Activated T-helper 1 cell treated with anti-CD3 and anti-CD28 coated beads, Interleukin-12 subunit alpha, Interleukin-12 subunit beta, Interleukin-2, Interleukin-4 antibody, amounts not matched to agents 30 ng/mL and 10 ng/mL and 1 ng/mL, durations not matched to agents 14 hours and 24 hours and 36 hours (primary cell): ENCODE measurements at regions not wholly inside any gene's neighbourhood (a gene's known extent, or its start where the extent isn't known, plus 50 kb on each side); places are given as distances from the start of the nearest gene placed in this dataset.
"Not testable (repeated sequence)": the region's sequence is repeated elsewhere in the genome, so short reads cannot be mapped to it uniquely, and the experiment has no call there.

Experiments
- DNase-seq: peaks from one replicate; pipeline ENCODE4 v3.0.0; 2021; ENCODE audit warnings: low spot score
- H3K27ac Mint-ChIP-seq: one replicate; pipeline ENCODE4 v1.8.0; 2021; ENCODE audit warnings: mild to moderate bottlenecking, mixed read lengths
- H3K27me3 Mint-ChIP-seq: one replicate; pipeline ENCODE4 v1.8.0; 2022; ENCODE audit warnings: mild to moderate bottlenecking, moderate library complexity, mixed read lengths; ENCODE audit not compliant: insufficient read depth
- H3K36me3 Mint-ChIP-seq: one replicate; pipeline ENCODE4 v1.8.0; 2021; ENCODE audit warnings: low read depth, mixed read lengths
- H3K4me1 Mint-ChIP-seq: one replicate; pipeline ENCODE4 v1.8.0; 2021; ENCODE audit warnings: low read depth, mixed read lengths
- H3K4me3 Mint-ChIP-seq: one replicate; pipeline ENCODE4 v1.8.0; 2021; ENCODE audit warnings: mild to moderate bottlenecking, moderate library complexity, mixed read lengths
- H3K9me3 Mint-ChIP-seq: one replicate; pipeline ENCODE4 v1.8.0; 2021; ENCODE audit warnings: mixed read lengths
- intact Hi-C: fragments of 100-400 bp; cut with micrococcal nuclease; formaldehyde crosslinking; loops from one replicate; pipeline ENCODE4 v1.15.1; 2024

DNA sequence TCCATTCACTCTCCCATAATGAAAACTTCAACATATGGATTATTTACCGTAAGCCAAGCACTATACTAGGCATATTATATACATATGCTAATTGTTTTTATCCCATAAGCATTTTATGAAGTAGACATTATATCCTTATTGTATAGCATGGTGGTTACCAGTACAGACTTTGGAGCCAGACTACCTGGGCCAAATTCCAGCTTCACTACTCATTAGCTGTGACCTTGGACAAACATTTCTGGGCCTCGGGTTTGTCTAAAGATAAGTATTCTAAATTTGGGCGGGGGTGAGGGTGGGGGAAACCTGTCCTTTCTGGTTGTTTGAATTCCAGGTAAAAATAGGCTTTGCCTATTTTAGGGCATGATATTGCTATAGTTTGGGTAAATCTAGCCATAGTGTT, 66.5 kb upstream of the P2RY1 start:
- Mint-ChIP-seq H3K4me3 (no peak overlapping the region), H3K4me1 (no peaks in the 10 kb centered on the region), H3K9me3 (no peaks in the 10 kb centered on the region), H3K27ac (no peak overlapping the region), H3K36me3 (no peaks in the 10 kb centered on the region), H3K27me3 (no peaks in the 10 kb centered on the region)
- no peak for DNase-seq
- intact Hi-C loops = no loop called here

GRCh38 chr3:152769523-152769922, 65.4 kb upstream of the P2RY1 start:
- no peaks in the 10 kb centered on the region for H3K9me3 Mint-ChIP-seq
- no peak for DNase-seq
- H3K27me3 Mint-ChIP-seq = no peaks in the 10 kb centered on the region
- intact Hi-C loops = no loop called here
- H3K36me3 Mint-ChIP-seq = no peaks in the 10 kb centered on the region
- H3K4me3 Mint-ChIP-seq = no peak overlapping the region
- no peaks in the 10 kb centered on the region for H3K4me1 Mint-ChIP-seq
- H3K27ac Mint-ChIP-seq = no peak overlapping the region

GRCh38 chr3:152770296-152770695, 64.6 kb upstream of the P2RY1 start:
- no peak overlapping the region for H3K4me3 Mint-ChIP-seq
- H3K36me3 Mint-ChIP-seq = no peaks in the 10 kb centered on the region

GRCh38 chr3:152771120-152771519, 63.8 kb upstream of the P2RY1 start:
- no peaks in the 10 kb centered on the region for H3K9me3 Mint-ChIP-seq
- H3K4me3 Mint-ChIP-seq = no peak overlapping the region
- no peaks in the 10 kb centered on the region for H3K36me3 Mint-ChIP-seq
- H3K27ac Mint-ChIP-seq = no peak overlapping the region
- intact Hi-C loops = no loop called here
- no peak for DNase-seq
- H3K27me3 Mint-ChIP-seq = no peaks in the 10 kb centered on the region
- no peaks in the 10 kb centered on the region for H3K4me1 Mint-ChIP-seq

More at GRCh38 chr3:152770296-152770695, 64.6 kb upstream of the P2RY1 start:
- intact Hi-C loops = no loop called here
- no peaks in the 10 kb centered on the region for H3K27me3 Mint-ChIP-seq
- H3K9me3 Mint-ChIP-seq = no peaks in the 10 kb centered on the region
- DNase-seq = no peak
- no peak overlapping the region for H3K27ac Mint-ChIP-seq
- H3K4me1 Mint-ChIP-seq = no peaks in the 10 kb centered on the region

DNA sequence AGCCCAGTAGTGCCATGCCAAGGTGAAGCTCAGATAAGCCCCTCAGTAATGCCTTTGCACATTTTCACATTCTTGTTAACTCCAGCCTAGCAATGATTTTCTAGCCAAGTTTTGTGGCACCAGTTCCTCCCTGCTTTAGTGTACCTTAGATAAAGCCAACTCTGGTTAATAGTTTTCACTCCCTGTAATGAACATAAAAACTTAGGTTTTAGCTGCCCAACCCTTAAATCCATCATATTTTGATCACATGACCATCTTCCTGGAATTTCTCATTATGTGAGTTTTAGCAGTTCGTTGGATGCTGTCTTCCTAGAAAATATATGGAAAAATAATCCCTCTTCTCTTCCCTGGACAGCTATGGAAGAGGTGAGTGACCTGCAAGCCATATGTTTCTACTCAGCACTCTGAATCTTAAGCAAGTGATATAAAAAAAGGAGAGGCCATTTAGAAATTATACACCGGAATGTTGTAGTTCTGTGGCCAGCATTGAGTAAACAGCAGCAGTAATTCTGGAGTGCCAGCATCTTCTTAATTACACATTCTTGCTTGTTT, 62.2 kb upstream of the P2RY1 start:
- no peaks in the 10 kb centered on the region for H3K4me1 Mint-ChIP-seq
- DNase-seq = no peak
- H3K9me3 Mint-ChIP-seq = no peaks in the 10 kb centered on the region
- no peak overlapping the region for H3K4me3 Mint-ChIP-seq
- no peak overlapping the region for H3K27ac Mint-ChIP-seq
- intact Hi-C loops = no loop called here
- H3K36me3 Mint-ChIP-seq = no peaks in the 10 kb centered on the region
- no peaks in the 10 kb centered on the region for H3K27me3 Mint-ChIP-seq

GRCh38 chr3:152773633-152774032, 61.3 kb upstream of the P2RY1 start:
- no peak overlapping the region for H3K27ac Mint-ChIP-seq
- H3K9me3 Mint-ChIP-seq = no peaks in the 10 kb centered on the region
- H3K27me3 Mint-ChIP-seq = no peaks in the 10 kb centered on the region
- H3K4me1 Mint-ChIP-seq = no peaks in the 10 kb centered on the region
- intact Hi-C loops = no loop called here
- DNase-seq = no peak
- no peak overlapping the region for H3K4me3 Mint-ChIP-seq
- no peaks in the 10 kb centered on the region for H3K36me3 Mint-ChIP-seq

DNA sequence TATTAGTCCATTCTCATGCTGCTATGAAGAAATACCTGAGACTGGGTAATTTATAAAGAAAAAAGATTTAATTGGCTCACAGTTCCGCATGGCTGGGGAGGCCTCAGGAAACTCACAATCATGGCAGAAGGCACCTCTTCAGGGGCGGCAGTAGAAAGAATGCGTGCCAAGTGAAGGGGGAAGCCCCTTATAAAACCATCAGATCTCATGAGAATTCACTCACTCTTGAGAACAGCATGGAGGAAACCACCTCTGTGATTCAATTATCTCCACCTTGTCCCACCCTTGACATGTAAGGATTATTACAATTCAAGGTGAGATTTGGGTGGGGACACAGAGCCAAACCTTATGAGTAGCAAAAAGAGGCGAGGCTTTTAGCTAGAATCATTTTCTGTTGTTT, 60.7 kb upstream of the P2RY1 start:
- H3K4me3 Mint-ChIP-seq, H3K4me1 Mint-ChIP-seq, DNase-seq, intact Hi-C loops, H3K36me3 Mint-ChIP-seq, H3K27ac Mint-ChIP-seq, H3K27me3 Mint-ChIP-seq, H3K9me3 Mint-ChIP-seq: not testable (repeated sequence)

- intact Hi-C loops = no loop called here
- no peaks in the 10 kb centered on the region for H3K4me1 Mint-ChIP-seq
- H3K27me3 Mint-ChIP-seq = no peaks in the 10 kb centered on the region
- H3K9me3 Mint-ChIP-seq = no peaks in the 10 kb centered on the region
- H3K4me3 Mint-ChIP-seq = no peak overlapping the region
- no peak for DNase-seq
- H3K36me3 Mint-ChIP-seq = no peaks in the 10 kb centered on the region
- no peak overlapping the region for H3K27ac Mint-ChIP-seq
Observed at GRCh38 chr3:152778022-152778421, 56.9 kb upstream of the P2RY1 start.

DNA sequence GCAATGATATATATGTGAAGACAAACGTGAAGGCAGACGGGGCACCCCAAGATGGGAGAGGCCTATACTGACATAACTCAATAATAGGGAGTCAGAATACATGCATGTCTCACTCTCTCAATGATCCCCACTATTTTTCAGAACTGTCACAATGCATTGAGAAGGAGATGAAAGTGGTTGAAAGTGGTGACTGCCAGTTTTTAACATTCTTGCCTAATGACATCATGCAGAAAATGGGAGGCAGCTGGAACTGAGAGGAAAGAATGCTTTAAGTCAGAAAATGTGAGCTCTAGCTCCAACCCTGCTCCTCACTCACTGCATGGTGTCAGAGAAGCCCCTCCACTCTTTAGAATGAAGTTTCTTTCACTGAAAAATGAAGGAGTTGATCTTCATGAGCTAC, 55.3 kb upstream of the P2RY1 start:
- intact Hi-C loops = no loop called here
- no peak for DNase-seq
- Mint-ChIP-seq H3K4me1 (no peaks in the 10 kb centered on the region), H3K36me3 (no peaks in the 10 kb centered on the region), H3K9me3 (no peaks in the 10 kb centered on the region), H3K27ac (no peak overlapping the region), H3K4me3 (no peak overlapping the region), H3K27me3 (no peaks in the 10 kb centered on the region)

GRCh38 chr3:152780553-152780952, 54.4 kb upstream of the P2RY1 start:
- Mint-ChIP-seq H3K4me1 (no peaks in the 10 kb centered on the region), H3K27me3 (no peaks in the 10 kb centered on the region), H3K9me3 (no peaks in the 10 kb centered on the region), H3K4me3 (no peak overlapping the region), H3K27ac (no peak overlapping the region), H3K36me3 (no peaks in the 10 kb centered on the region)
- no peak for DNase-seq
- intact Hi-C loops = no loop called here

DNA sequence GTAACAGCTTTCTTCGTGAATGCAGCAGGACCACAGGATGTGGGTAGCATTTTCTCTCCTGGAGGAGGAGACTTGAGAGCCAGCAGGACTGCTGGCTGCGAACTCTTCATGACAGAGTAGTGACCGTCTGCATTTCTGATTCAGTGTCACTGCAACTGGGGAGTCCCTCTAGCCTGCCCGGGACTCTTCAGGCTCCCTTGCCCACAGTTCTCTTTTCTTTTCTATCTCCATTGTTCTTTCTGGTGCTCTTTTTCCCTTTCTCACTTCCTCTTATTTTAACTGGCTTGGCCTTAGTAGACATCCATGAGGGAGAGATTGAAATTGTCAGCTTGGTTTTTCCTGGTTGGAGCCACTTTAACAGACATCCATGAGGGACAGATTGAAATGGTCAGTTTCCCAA, 49.9 kb upstream of the P2RY1 start:
- no peaks in the 10 kb centered on the region for H3K4me1 Mint-ChIP-seq
- H3K36me3 Mint-ChIP-seq = no peaks in the 10 kb centered on the region
- intact Hi-C loops = no loop called here
- no peak overlapping the region for H3K4me3 Mint-ChIP-seq
- no peak for DNase-seq
- no peak overlapping the region for H3K27ac Mint-ChIP-seq
- H3K9me3 Mint-ChIP-seq = peaks cover 4% of the 10 kb centered on the region
- no peaks in the 10 kb centered on the region for H3K27me3 Mint-ChIP-seq
